ENCODE measurements at regions not wholly inside any gene's neighbourhood (a gene's known extent, or its start where the extent isn't known, plus 50 kb on each side); places are given as distances from the start of the nearest gene placed in this dataset.

DNA sequence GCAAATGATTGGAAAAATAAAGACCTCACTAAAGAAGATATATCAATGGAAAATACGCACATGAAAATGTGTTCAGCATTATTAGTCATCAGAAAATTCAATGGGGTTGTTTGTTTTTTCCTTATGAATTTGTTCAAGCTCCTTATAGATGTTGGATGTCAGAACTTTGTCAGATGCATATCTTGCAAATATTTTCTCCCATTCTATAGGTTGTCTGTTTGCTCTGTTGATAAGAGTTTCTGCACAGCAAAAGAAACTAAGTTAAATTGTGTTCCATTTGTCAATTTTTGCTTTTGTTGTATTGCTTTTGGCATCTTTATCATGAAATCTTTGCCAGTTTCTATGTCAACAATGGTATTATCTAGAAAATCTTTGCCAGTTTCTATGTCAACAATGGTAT, 633.9 kb upstream of the CHORDC1 start:
- H3K9me3 Mint-ChIP-seq (ENCODE audit: insufficient read depth), result peaks cover 7% of the 10 kb centered on the region
- ChIA-PET POLR2A (no interaction called here), CTCF (no interaction called here)
- H2AFZ ChIP-seq (ENCODE audit: insufficient read depth, low read depth, low read length, poor library complexity, severe bottlenecking), result no peak overlapping the region
- H3K27ac Mint-ChIP-seq, result no peak overlapping the region
- DNase-seq (no peak), ATAC-seq (ENCODE audit: low read depth) (no peak)
- no peaks in the 10 kb centered on the region for H4K20me1 ChIP-seq (ENCODE audit: control insufficient read depth, insufficient read depth, low read length, poor library complexity, severe bottlenecking)
- H3K4me1 ChIP-seq (ENCODE audit: control insufficient read depth in 2 of 2, insufficient read depth in 2 of 2, low read length in 2 of 2), result no peaks in the 10 kb centered on the region
- no peaks in the 10 kb centered on the region for H3K9me3 ChIP-seq (ENCODE audit: control extremely low read depth in 1 of 3, control insufficient read depth in 2 of 3, insufficient read depth in 1 of 3, low read length in 2 of 3)
- no peaks in the 10 kb centered on the region for H3K27me3 Mint-ChIP-seq
- no peaks in the 10 kb centered on the region for H3K27me3 ChIP-seq (replicated peaks in 1 of 4; ENCODE audit: control extremely low read depth in 1 of 4, control insufficient read depth in 3 of 4, insufficient read depth in 4 of 4, low read length in 3 of 4)
- H3K4me2 ChIP-seq (replicated peaks; ENCODE audit: low read depth, low read length, poor library complexity, severe bottlenecking), result no peak overlapping the region
- H3K79me2 ChIP-seq (ENCODE audit: control insufficient read depth, insufficient read depth, low read length), result no peaks in the 10 kb centered on the region
- H3K27ac ChIP-seq (ENCODE audit: low read length in 2 of 2), result no peak overlapping the region
- no peak overlapping the region for H3K4me3 Mint-ChIP-seq
- H3K4me3 ChIP-seq (ENCODE audit: control extremely low read depth in 1 of 5, extremely low read depth in 1 of 5, insufficient read depth in 1 of 5, low read depth in 2 of 5, low read length in 4 of 5), result no peak overlapping the region
- intact Hi-C loops (cut with micrococcal nuclease), result no loop called here
- H3K36me3 ChIP-seq (replicated peaks in 1 of 2; ENCODE audit: control extremely low read depth in 1 of 2, control insufficient read depth in 1 of 2, extremely low read depth in 1 of 2, insufficient read depth in 2 of 2, low read length in 1 of 2), result no peaks in the 10 kb centered on the region
- H3K9ac ChIP-seq (ENCODE audit: low read length), result no peak overlapping the region
- TF ChIP-seq EZH2 (IDR thresholded peaks at IDR 0.05; ENCODE audit: borderline replicate concordance, insufficient read depth, low read depth, low read length, poor library complexity, severe bottlenecking), result no peak
- TF ChIP-seq, protein P1, sequence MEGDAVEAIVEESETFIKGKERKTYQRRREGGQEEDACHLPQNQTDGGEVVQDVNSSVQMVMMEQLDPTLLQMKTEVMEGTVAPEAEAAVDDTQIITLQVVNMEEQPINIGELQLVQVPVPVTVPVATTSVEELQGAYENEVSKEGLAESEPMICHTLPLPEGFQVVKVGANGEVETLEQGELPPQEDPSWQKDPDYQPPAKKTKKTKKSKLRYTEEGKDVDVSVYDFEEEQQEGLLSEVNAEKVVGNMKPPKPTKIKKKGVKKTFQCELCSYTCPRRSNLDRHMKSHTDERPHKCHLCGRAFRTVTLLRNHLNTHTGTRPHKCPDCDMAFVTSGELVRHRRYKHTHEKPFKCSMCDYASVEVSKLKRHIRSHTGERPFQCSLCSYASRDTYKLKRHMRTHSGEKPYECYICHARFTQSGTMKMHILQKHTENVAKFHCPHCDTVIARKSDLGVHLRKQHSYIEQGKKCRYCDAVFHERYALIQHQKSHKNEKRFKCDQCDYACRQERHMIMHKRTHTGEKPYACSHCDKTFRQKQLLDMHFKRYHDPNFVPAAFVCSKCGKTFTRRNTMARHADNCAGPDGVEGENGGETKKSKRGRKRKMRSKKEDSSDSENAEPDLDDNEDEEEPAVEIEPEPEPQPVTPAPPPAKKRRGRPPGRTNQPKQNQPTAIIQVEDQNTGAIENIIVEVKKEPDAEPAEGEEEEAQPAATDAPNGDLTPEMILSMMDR (IDR thresholded peaks at IDR 0.05), result no peak
- no CpG with 5 or more reads among the region's 1 CpG for WGBS (ENCODE audit: insufficient coverage)
- no peaks in the 10 kb centered on the region for H3K4me1 Mint-ChIP-seq

DNA sequence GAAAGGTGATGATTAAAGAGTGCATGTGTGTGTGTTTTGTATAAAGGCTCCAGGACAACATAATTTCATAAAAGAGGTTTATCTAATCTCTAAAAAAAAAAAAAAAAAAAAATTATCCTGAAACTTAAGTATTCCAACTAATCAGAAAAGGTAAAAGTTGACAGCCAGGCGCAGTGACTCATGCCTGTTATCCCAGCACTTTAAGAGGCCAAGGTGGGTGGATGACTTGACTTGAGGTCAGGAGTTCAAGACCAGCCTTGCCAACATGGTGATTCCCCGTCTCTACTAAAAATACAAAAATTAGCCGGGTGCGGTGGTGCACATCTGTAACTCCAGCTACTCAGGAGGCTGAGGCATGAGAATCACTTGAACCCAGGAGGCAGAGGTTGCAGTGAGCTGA, 632.7 kb upstream of the CHORDC1 start:
- H3K9me3 ChIP-seq (ENCODE audit: control extremely low read depth in 1 of 3, control insufficient read depth in 2 of 3, insufficient read depth in 1 of 3, low read length in 2 of 3), result no peaks in the 10 kb centered on the region
- no peak overlapping the region for H3K27ac ChIP-seq (ENCODE audit: low read length in 2 of 2)
- H3K9ac ChIP-seq (ENCODE audit: low read length), result no peak overlapping the region
- H3K4me1 ChIP-seq (ENCODE audit: control insufficient read depth in 2 of 2, insufficient read depth in 2 of 2, low read length in 2 of 2), result no peaks in the 10 kb centered on the region
- H3K4me2 ChIP-seq (replicated peaks; ENCODE audit: low read depth, low read length, poor library complexity, severe bottlenecking), result no peak overlapping the region
- H4K20me1 ChIP-seq (ENCODE audit: control insufficient read depth, insufficient read depth, low read length, poor library complexity, severe bottlenecking), result no peaks in the 10 kb centered on the region
- TF ChIP-seq, protein P1 (IDR thresholded peaks at IDR 0.05), result no peak
- TF ChIP-seq EZH2 (IDR thresholded peaks at IDR 0.05; ENCODE audit: borderline replicate concordance, insufficient read depth, low read depth, low read length, poor library complexity, severe bottlenecking), result no peak
- Mint-ChIP-seq H3K27me3 (no peaks in the 10 kb centered on the region), H3K4me1 (no peaks in the 10 kb centered on the region), H3K27ac (no peak overlapping the region), H3K4me3 (no peak overlapping the region), H3K9me3 (ENCODE audit: insufficient read depth) (peaks cover 7% of the 10 kb centered on the region)
- no peaks in the 10 kb centered on the region for H3K36me3 ChIP-seq (replicated peaks in 1 of 2; ENCODE audit: control extremely low read depth in 1 of 2, control insufficient read depth in 1 of 2, extremely low read depth in 1 of 2, insufficient read depth in 2 of 2, low read length in 1 of 2)
- no peak overlapping the region for H3K4me3 ChIP-seq (ENCODE audit: control extremely low read depth in 1 of 5, extremely low read depth in 1 of 5, insufficient read depth in 1 of 5, low read depth in 2 of 5, low read length in 4 of 5)
- ChIA-PET CTCF (no interaction called here), POLR2A (no interaction called here)
- ATAC-seq (ENCODE audit: low read depth), result no peak
- WGBS (ENCODE audit: insufficient coverage), result 100% methylated on average over 3 of the region's 4 CpGs
- H2AFZ ChIP-seq (ENCODE audit: insufficient read depth, low read depth, low read length, poor library complexity, severe bottlenecking), result no peak overlapping the region
- intact Hi-C loops (cut with micrococcal nuclease), result no loop called here
- no peaks in the 10 kb centered on the region for H3K79me2 ChIP-seq (ENCODE audit: control insufficient read depth, insufficient read depth, low read length)
- no peak for DNase-seq
- H3K27me3 ChIP-seq (replicated peaks in 1 of 4; ENCODE audit: control extremely low read depth in 1 of 4, control insufficient read depth in 3 of 4, insufficient read depth in 4 of 4, low read length in 3 of 4), result no peaks in the 10 kb centered on the region
